HG02885 (cell line): ENCODE measurements at regions not wholly inside any gene's neighbourhood (a gene's known extent, or its start where the extent isn't known, plus 50 kb on each side); places are given as distances from the start of the nearest gene placed in this dataset.
"Not testable (repeated sequence)": the region's sequence is repeated elsewhere in the genome, so short reads cannot be mapped to it uniquely, and the experiment has no call there.

ENCODE experiments used
- ATAC-seq: cut with Tn5 transposase; IDR thresholded peaks from one replicate; pipeline ENCODE4 v1.9.1; 2021; ENCODE audit warnings: mild to moderate bottlenecking; ENCODE audit not compliant: unreplicated experiment, poor library complexity

- ATAC-seq = not testable (repeated sequence)
Measured at GRCh38 chr2:39879001-39879400, 99.9 kb upstream of the THUMPD2 start.

- ATAC-seq = no peak
Measured at GRCh38 chr2:39875914-39876267, 96.8 kb upstream of the THUMPD2 start.

- ATAC-seq = no peak
Measured at GRCh38 chr2:39875182-39875913, 96.3 kb upstream of the THUMPD2 start.

- no peak for ATAC-seq
Measured at GRCh38 chr2:39874236-39874635, 95.2 kb upstream of the THUMPD2 start.

GRCh38 chr2:39873586-39873985 lies 94.5 kb upstream of the THUMPD2 start:
- no peak for ATAC-seq

GRCh38 chr2:39872748-39873147 lies 93.7 kb upstream of the THUMPD2 start:
- no peak for ATAC-seq

GRCh38 chr2:39871291-39871761 lies 92.3 kb upstream of the THUMPD2 start:
- no peak for ATAC-seq

GRCh38 chr2:39870871-39871270 lies 91.8 kb upstream of the THUMPD2 start:
- ATAC-seq = no peak

GRCh38 chr2:39867268-39867667 lies 88.2 kb upstream of the THUMPD2 start:
- ATAC-seq = no peak

GRCh38 chr2:39865751-39866150 lies 86.7 kb upstream of the THUMPD2 start:
- no peak for ATAC-seq

GRCh38 chr2:39863672-39864071 lies 84.6 kb upstream of the THUMPD2 start:
- ATAC-seq = not testable (repeated sequence)

GRCh38 chr2:39860538-39860937 lies 81.5 kb upstream of the THUMPD2 start:
- no peak for ATAC-seq

GRCh38 chr2:39858677-39859076 lies 79.6 kb upstream of the THUMPD2 start:
- no peak for ATAC-seq

GRCh38 chr2:39855856-39856255 lies 76.8 kb upstream of the THUMPD2 start:
- no peak for ATAC-seq

- ATAC-seq = no peak
Measured at GRCh38 chr2:39854771-39855170, 75.7 kb upstream of the THUMPD2 start.

- ATAC-seq = no peak
Measured at GRCh38 chr2:39852831-39853230, 73.8 kb upstream of the THUMPD2 start.

- ATAC-seq = peak; percentile 99
Measured at GRCh38 chr2:39851651-39852110, 72.6 kb upstream of the THUMPD2 start.

- peak; percentile 14 for ATAC-seq
Measured at GRCh38 chr2:39851251-39851650, 72.2 kb upstream of the THUMPD2 start.

- no peak for ATAC-seq
Measured at GRCh38 chr2:39849982-39850526, 71.0 kb upstream of the THUMPD2 start.

GRCh38 chr2:39849064-39849463 lies 70.0 kb upstream of the THUMPD2 start:
- no peak for ATAC-seq

GRCh38 chr2:39845460-39846146 lies 66.5 kb upstream of the THUMPD2 start:
- no peak for ATAC-seq
